Dedifferentiated amniotic fluid mesenchymal stem cell (primary cell): ENCODE measurements at regions not wholly inside any gene's neighbourhood (a gene's known extent, or its start where the extent isn't known, plus 50 kb on each side); places are given as distances from the start of the nearest gene placed in this dataset.
A peak's percentile ranks its signal among the peaks of the same experiment; 100 is the strongest.

Source experiments
- DNase-seq: peaks from one replicate; pipeline ENCODE4 v3.0.0-alpha.2; 2016; ENCODE audit errors: extremely low spot score

DNA sequence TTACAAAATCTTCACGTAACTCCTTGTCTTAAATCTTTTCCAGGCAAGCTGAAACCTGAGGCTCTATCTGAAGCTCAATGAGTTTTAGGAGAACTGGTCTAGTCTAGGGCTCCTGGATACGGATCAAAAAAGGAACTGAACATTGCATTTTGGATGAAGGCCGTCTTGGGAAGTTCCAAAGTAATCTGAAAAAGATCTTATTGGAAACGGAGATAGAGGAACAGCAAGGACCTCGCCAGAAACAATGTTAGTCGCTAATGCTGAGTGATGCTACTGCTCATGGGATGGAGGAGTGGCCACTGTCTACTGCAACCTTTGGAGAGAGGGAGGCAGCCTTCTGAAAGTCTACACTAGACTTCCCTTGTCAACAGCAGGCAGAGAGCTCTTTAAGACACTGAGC is 91.4 kb upstream of the ATXN1 start:
- no peak for DNase-seq

- no peak for DNase-seq
These were observed 90.5 kb upstream of the ATXN1 start for GRCh38 chr6:16851758-16852157.

DNA sequence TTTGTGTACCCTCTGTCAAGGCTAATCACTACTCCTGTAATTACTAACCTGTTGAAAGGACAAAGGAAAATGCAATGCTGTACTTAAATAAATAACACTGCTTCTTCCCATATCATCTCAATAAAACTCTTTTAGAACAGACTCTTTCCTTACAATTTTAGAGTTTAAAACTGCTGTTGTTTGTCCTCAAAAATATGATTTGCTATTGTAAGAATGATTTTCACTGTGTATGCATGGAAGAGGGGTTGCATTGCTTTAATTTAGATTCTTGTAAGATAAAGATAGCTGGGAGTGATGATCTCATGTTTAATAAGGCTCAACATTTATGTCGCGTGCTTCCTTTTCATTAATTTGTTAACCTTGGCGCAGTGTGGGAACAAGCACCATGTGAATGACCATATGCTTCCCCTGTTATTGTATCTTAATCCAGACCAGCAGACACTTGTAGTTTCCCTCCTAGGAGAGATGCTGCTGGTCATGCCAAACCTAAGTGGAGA is 89.8 kb upstream of the ATXN1 start:
- DNase-seq, result no peak

DNA sequence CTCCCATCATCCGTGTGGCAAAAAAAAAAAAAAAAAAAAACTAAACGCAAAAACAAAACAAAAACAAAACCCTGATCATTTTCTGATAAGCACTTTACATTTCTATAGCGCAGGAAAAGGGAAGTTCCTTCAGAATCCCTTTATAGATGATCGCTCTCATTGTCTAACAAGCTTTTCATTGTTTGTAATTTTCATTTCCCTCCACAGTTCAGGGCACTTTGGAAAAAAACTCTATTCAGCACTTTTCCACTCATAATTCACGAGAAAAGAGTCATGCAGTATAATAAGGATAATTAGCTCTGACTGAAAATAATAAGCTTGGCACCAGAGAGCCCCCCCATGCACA is 89.4 kb upstream of the ATXN1 start:
- DNase-seq, result no peak

- DNase-seq, result no peak
These were observed 88.9 kb upstream of the ATXN1 start for GRCh38 chr6:16849988-16850680.

DNA sequence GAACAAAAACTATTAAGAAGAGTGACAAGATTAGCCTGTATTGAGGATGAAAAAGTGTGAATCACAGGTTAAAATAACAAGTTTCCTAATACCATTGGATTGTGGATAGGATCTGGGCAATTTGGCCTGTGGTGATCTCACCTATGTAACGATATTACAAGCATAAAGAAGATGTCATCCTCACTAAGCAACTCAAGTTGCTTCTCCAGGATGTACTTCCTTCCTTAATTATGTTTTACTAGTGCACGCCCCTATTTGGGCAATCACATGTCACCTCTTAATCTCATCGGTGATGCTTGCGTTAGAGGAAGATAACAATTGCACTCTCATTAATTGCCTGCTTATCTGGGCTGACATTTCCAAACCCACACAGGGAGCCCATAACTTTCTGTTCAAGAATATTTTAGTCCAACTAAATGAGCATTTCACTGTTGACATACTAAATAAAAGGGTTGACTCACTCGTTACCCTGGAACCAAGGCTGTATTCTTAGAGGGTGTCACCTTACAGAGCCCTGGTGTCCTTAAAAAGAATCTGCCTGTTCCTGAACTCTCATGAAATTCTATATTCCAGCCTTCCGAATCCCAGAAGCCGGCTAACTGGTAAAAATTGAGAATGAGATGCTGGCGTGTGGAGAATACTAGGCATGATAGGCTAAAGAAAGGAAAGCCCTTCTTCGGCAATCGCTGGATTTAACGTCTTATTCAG is 88.2 kb upstream of the ATXN1 start:
- peak; percentile 89 for DNase-seq

DNA sequence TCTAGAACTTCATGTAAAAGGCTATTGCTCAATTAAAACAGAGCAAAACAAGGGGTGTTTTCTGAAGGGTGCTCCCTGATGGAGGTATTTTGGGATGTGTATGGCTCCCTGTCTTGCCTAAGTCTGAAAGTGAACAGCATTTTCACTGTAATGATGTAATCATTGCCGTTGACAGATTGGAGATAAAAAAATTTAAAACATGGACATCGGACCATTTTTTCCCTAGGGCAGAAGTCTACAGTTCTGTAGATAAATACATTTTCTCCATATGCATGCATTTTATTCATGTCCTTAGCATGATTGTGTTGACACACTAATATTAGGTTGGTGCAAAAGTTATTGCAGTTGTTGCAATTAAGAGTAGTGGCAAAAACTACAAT is 85.1 kb upstream of the ATXN1 start:
- DNase-seq, result no peak

- no peak for DNase-seq
These were observed 82.9 kb upstream of the ATXN1 start for GRCh38 chr6:16844183-16844582.

- DNase-seq, result no peak
These were observed 81.4 kb upstream of the ATXN1 start for GRCh38 chr6:16842676-16843075.

DNA sequence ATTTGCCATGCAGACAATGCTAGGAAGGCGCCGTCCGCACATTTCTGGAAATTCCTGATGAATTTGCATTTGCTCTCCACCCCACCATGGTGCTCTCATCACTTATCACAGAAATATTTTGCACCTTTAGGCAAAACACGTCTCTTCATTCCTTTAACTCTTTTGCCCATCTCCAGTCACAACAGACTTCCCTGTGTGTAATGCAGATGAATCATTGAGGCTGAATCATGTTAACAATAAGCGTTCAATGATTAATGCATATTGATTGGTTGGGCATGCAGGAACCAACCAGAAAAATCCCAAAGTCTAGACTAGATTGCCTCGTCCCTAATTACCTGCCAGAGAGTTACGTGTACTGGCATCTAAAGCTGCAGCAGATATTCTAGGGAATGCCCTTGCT is 80.0 kb upstream of the ATXN1 start:
- no peak for DNase-seq

- DNase-seq, result no peak
These were observed 79.5 kb upstream of the ATXN1 start for GRCh38 chr6:16840725-16841124.

- DNase-seq, result no peak
These were observed 79.0 kb upstream of the ATXN1 start for GRCh38 chr6:16840291-16840690.

DNA sequence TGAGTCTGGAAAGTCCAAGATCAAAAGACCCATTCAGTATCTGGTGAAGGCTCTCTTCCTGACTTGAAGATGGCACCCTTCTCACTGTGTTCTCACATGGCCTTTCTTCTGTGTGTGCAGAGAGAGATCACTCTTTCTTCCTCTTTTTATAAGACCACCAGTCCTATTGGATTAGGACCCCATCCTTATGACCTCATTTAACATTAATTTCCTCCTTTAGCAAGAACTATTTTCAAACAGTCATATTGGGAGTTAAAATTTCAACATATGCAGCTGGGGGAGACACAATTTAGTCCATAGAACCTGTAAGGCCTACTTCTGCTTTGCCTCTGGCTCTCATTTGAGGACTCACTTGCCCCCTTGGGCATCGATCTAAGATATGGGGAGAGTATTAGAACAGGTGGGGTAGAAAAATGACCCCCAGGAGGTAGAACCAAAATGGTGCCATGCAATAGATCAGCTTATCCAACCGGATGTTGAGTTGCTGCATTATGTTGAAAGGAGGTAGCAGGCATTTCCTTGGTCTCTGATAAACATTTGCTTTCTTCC is 78.4 kb upstream of the ATXN1 start:
- no peak for DNase-seq

GRCh38 chr6:16837217-16837972 is 76.1 kb upstream of the ATXN1 start:
- DNase-seq, result no peak

DNA sequence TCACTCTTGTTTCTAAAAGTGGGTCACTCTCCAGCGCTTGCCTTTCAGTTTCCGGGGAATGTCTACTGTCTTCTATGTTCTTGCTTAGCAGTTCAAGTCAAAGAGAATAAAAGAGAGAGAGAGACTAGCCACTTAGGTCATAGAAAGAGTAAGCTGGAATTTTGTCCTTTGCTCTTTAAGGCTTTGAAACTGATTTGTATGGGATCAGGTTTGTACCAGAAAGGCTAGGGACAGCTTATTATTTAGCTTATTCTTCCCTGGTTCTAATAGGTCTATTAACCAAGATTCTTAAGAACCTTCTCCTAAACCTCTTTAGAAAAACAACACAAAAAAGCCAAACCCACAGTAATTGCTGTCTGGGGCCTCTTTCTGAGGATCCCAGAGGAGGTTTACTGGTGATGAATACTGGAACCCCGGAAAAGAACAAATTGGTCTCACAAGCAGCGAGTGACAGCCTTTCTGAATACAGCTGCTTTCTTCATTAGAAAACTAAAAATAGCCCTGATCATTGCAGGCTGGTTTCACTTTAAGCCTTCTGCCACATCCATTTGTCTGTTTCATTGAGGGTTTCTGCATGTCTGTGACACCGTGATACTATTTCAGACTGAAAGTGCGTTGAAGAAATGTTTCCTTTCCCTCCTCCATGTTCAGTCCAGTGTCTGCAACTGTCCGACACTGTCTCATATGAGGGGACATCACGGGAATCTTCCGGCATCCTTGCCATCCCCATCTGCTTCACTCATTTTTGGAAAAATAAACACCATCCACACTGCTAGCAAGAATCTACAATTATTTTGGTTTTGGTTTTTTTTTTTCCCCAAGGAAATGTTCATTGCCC is 75.1 kb upstream of the ATXN1 start:
- DNase-seq, result peak; percentile 39

GRCh38 chr6:16834242-16834641 is 73.0 kb upstream of the ATXN1 start:
- DNase-seq, result no peak

GRCh38 chr6:16832721-16833120 is 71.5 kb upstream of the ATXN1 start:
- DNase-seq, result no peak

DNA sequence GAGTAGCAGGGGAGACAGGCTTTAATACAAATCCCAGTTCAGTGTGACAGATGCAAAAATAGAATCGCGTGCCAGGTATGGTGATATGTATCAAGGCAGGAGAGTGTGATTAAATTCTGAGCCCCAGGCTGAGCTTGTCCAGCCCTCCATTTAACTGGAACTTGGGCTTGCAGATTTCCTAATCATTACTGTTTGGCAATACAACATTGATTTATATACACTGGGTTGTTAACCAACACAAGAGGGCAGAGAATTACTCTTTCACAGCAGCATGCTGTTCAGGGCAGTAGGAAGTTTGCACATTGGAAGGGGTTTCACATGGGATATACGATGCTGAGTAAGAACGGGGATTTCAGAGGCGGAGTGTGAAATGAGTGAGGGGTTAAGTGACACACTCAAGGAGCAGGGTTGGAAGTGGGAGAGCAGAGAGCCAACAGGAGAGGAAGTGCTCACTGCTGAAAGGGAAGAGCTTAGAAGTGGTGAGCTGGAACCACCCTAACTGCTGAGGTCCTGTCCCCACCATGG is 70.8 kb upstream of the ATXN1 start:
- DNase-seq, result no peak

- DNase-seq, result no peak
These were observed 69.9 kb upstream of the ATXN1 start for GRCh38 chr6:16831136-16831535.

- DNase-seq, result no peak
These were observed 66.8 kb upstream of the ATXN1 start for GRCh38 chr6:16828058-16828457.

DNA sequence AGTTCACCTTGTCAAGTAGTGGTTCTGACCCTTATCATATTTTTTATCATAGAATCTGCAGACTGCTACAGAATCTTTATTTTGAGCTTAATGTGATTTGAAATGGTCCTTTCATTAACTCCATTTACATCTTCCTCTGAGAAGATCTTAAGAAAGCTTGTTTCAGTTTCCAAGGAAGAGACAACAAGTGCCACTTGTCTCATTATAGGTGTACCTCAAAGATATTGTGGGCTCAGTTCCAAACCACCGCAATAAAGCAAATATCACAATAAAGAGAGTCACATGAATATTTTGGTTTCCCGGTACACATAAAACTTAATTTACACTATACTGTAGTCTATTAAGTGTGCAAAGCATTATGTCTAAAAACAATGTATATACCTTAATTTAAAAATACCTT is 66.4 kb upstream of the ATXN1 start:
- DNase-seq, result no peak
